ENCODE measurements at regions not wholly inside any gene's neighbourhood (a gene's known extent, or its start where the extent isn't known, plus 50 kb on each side); places are given as distances from the start of the nearest gene placed in this dataset.

- TF ChIP-seq CTCF (IDR thresholded peaks at IDR 0.05; ENCODE audit: control extremely low read depth in 1 of 3, insufficient read depth in 1 of 3, low read depth in 1 of 3, low read length in 3 of 3) = no peak
- no peak for TF ChIP-seq USF2 (IDR thresholded peaks at IDR 0.05; ENCODE audit: low read length)
- no peak for TF ChIP-seq RXRA (IDR thresholded peaks at IDR 0.05; ENCODE audit: insufficient read depth, low read depth, low read length)
- TF ChIP-seq POLR2A (IDR thresholded peaks at IDR 0.05; ENCODE audit: control extremely low read depth in 1 of 2, low read depth in 2 of 2, low read length in 2 of 2) = no peak
- no peak for TF ChIP-seq RFX5 (IDR thresholded peaks at IDR 0.05; ENCODE audit: borderline replicate concordance, low read depth, low read length)
These were observed 106.4 kb upstream of the ASTN2 start for GRCh38 chr9:117521293-117521692.
